SKM-1 (cell line): ENCODE measurements at regions not wholly inside any gene's neighbourhood (a gene's known extent, or its start where the extent isn't known, plus 50 kb on each side); places are given as distances from the start of the nearest gene placed in this dataset.

ENCODE experiments used
- DNase-seq: peaks from one replicate; lab custom pipeline; 2025; ENCODE audit not compliant: unreplicated experiment; lab: John Stamatoyannopoulos, UW

- DNase-seq: no peak
Observed at GRCh38 chr3:174775603-174776002, 83.5 kb upstream of the NAALADL2 start.

- DNase-seq: no peak
Observed at GRCh38 chr3:174776123-174776522, 83.0 kb upstream of the NAALADL2 start.

- DNase-seq: no peak
Observed at GRCh38 chr3:174776636-174777035, 82.5 kb upstream of the NAALADL2 start.

GRCh38 chr3:174777813-174778212 lies 81.3 kb upstream of the NAALADL2 start:
- DNase-seq: no peak

GRCh38 chr3:174783502-174783901 lies 75.6 kb upstream of the NAALADL2 start:
- no peak for DNase-seq

- no peak for DNase-seq
Observed at GRCh38 chr3:174784206-174784934, 74.8 kb upstream of the NAALADL2 start.

- no peak for DNase-seq
Observed at GRCh38 chr3:174786825-174787224, 72.3 kb upstream of the NAALADL2 start.

- no peak for DNase-seq
Observed at GRCh38 chr3:174791161-174791560, 68.0 kb upstream of the NAALADL2 start.

- DNase-seq: no peak
Observed at GRCh38 chr3:174792864-174793263, 66.3 kb upstream of the NAALADL2 start.
